Heart left ventricle (tissue), 13 donors: ENCODE measurements at regions not wholly inside any gene's neighbourhood (a gene's known extent, or its start where the extent isn't known, plus 50 kb on each side); places are given as distances from the start of the nearest gene placed in this dataset.

Experiments
- POLR2A ChIP-seq, 2 donors: fragments of 450-650 bp; IDR thresholded peaks; one replicate each; pipeline ENCODE4 v1.6.1; 2017; ENCODE audit warnings: antibody characterized with exemption in 2 of 2, mild to moderate bottlenecking in 2 of 2, moderate library complexity in 2 of 2
- TF ChIP-seq, protein P1 (sequence below), 12 donors: fragments of 200-600 bp; sonication (generic) in 4 of 12; IDR thresholded peaks; one replicate each; pipeline versions ENCODE4 v1.5.0 to v1.8.0; 2018 to 2022; ENCODE audit warnings: antibody characterized with exemption in 12 of 12, mild to moderate bottlenecking in 5 of 12
- donor health status: ischemic (EF 13 %, LVEDD 7.1; RV severe dilation, severe dysfunction).
- donor health status: DM: no; HTN: yes; CAD: no.
- donor health status: DM: no; HTN: no; CAD: no.
- donor health status: ischemic (EF 25% LVEDD 6.9; RV normal size, moderate dysfunction).
- donor health status: ischemic (EF 25% LVEDD 5.7; RV mildly dilated, moderate dysfunction).
- donor health status: ischemic (EF 35%, LVEDD 5.7; RV mildly dilated, moderate dysfunction).
- donor health status: nonischemic (EF 11% LVEDD 7.7; RV severe dilation, severe dysfunction).
- donor health status: DM: yes; HTN: yes; CAD: no.
- donor health status: PGD.
- donor health status: ischemic (EF 29% LVEDD 5.4; RV normal size, mild dysfunction).
- donor health status: nonischemic (EF 23%, LVEDD 6.1; RV moderate dilation, normal function).

DNA sequence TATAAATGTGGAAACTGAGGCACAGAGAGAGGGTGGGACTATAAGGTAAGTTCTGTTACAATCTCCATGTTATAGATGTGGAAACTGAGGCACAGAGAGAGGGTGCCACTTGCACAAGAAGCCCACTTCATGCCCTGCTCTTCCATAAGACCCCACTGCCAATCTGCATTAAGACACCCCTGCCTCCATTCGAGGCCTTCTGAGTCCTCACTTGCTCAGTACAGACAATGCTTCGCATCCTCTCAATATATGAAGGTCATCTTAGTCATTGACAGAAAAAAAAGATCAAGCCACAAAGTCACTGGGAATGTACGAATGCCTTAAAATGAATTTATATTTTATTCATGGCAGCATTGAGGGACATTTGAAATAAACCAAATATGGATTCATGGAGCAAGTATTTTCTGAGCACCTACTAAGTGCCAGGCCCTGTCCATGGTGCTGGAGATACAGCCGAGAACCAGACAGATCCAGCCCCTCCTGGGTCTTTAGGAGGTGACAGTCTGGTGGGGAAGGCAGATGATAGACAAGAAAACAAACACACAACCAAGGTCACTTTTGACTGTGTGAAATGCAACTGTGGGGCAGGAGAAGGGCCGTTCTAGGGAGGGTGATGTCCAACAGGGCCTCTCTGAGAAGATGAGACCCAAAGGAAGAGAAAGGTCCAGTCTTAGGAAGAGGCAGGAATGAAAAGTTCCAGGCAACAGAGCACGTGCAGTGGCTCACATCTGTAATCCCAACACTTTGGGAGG lies 92.5 kb upstream of the PTPN1 start:
- TF ChIP-seq, protein P1, sequence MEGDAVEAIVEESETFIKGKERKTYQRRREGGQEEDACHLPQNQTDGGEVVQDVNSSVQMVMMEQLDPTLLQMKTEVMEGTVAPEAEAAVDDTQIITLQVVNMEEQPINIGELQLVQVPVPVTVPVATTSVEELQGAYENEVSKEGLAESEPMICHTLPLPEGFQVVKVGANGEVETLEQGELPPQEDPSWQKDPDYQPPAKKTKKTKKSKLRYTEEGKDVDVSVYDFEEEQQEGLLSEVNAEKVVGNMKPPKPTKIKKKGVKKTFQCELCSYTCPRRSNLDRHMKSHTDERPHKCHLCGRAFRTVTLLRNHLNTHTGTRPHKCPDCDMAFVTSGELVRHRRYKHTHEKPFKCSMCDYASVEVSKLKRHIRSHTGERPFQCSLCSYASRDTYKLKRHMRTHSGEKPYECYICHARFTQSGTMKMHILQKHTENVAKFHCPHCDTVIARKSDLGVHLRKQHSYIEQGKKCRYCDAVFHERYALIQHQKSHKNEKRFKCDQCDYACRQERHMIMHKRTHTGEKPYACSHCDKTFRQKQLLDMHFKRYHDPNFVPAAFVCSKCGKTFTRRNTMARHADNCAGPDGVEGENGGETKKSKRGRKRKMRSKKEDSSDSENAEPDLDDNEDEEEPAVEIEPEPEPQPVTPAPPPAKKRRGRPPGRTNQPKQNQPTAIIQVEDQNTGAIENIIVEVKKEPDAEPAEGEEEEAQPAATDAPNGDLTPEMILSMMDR (IDR thresholded peaks at IDR 0.05), result no peak
- no peak for TF ChIP-seq POLR2A (IDR thresholded peaks at IDR 0.05)
